ENCODE measurements at regions not wholly inside any gene's neighbourhood (a gene's known extent, or its start where the extent isn't known, plus 50 kb on each side); places are given as distances from the start of the nearest gene placed in this dataset.

DNA sequence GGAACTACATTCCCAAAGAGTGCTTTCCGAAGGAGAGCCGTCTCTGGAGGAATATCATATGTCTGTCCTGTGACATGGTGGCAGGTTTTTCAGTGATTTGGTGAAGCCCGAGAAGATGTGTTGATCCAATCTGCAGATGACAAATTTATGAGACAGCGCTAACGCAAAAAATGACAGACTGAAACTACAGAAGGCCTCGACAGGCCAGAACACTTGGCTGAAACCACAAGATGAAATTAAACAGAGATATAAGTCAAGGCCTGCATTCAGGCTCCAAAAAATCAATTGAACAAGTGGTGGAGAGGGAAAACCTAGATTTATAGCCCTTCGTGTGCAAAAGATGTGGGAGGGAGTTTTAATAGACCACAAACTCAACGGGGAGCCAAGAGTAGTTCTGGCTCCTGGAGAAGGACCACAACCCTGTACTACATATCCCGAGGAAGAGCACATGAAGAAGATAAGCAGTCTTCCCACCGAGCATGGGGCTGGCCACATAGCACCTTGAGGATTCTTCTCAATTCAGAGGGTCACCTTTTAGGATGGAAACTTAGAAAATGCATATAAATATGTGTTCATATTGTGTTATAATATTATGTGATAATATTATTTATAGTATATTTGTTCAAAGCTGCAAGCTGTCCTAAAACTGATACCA is 231.3 kb upstream of the PDE10A start:
- no peaks in the 10 kb centered on the region for H3K79me2 ChIP-seq (ENCODE audit: insufficient read depth, low read length)
- no peak overlapping the region for H3K9ac ChIP-seq (ENCODE audit: insufficient read depth, low read depth, low read length)
- DNase-seq (ENCODE audit: low spot score) = no peak
- no peak for ATAC-seq
- no TSS peak for BruUV-seq (replicated peaks)
- H4K20me1 ChIP-seq (ENCODE audit: insufficient read depth, low read length) = no peaks in the 10 kb centered on the region
- H3K4me2 ChIP-seq (ENCODE audit: low read depth, low read length) = no peak overlapping the region
- POLR2A ChIA-PET = no interaction called here
- FAIRE-seq = no peak
- CTCF ChIA-PET (ENCODE audit: low intra/inter-chr PET ratio, low total read pairs) = no interaction called here
- H3K27ac ChIP-seq (ENCODE audit: extremely low read length, insufficient read depth, low read length) = no peak overlapping the region
- H3K4me3 ChIP-seq (replicated peaks in 1 of 3; ENCODE audit: insufficient read depth in 1 of 3, low read depth in 2 of 3, low read length in 3 of 3) = no peak overlapping the region
- no peaks in the 10 kb centered on the region for H3K9me3 ChIP-seq (ENCODE audit: low read length)
- no peaks in the 10 kb centered on the region for H3K36me3 ChIP-seq (replicated peaks in 1 of 2; ENCODE audit: control insufficient read depth in 1 of 2, insufficient read depth in 2 of 2, low read length in 2 of 2)
- H2AFZ ChIP-seq (ENCODE audit: low read length) = no peak overlapping the region
- H3K4me1 ChIP-seq (ENCODE audit: insufficient read depth, low read length) = no peaks in the 10 kb centered on the region
- peaks cover 0 to 61% of the 10 kb centered on the region in 2 experiments; a peak in 2 of 5 replicates for H3K27me3 ChIP-seq (ENCODE audit: control insufficient read depth in 1 of 2, insufficient read depth in 2 of 2, low read length in 2 of 2)
- no peak for TF ChIP-seq ZSCAN31 (CRISPR knock-in tag; IDR thresholded peaks at IDR 0.05; ENCODE audit: low read depth)
- TF ChIP-seq, protein P1, sequence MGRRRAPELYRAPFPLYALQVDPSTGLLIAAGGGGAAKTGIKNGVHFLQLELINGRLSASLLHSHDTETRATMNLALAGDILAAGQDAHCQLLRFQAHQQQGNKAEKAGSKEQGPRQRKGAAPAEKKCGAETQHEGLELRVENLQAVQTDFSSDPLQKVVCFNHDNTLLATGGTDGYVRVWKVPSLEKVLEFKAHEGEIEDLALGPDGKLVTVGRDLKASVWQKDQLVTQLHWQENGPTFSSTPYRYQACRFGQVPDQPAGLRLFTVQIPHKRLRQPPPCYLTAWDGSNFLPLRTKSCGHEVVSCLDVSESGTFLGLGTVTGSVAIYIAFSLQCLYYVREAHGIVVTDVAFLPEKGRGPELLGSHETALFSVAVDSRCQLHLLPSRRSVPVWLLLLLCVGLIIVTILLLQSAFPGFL (CRISPR knock-in tag; IDR thresholded peaks at IDR 0.05) = no peak
- TF ChIP-seq, protein P2, sequence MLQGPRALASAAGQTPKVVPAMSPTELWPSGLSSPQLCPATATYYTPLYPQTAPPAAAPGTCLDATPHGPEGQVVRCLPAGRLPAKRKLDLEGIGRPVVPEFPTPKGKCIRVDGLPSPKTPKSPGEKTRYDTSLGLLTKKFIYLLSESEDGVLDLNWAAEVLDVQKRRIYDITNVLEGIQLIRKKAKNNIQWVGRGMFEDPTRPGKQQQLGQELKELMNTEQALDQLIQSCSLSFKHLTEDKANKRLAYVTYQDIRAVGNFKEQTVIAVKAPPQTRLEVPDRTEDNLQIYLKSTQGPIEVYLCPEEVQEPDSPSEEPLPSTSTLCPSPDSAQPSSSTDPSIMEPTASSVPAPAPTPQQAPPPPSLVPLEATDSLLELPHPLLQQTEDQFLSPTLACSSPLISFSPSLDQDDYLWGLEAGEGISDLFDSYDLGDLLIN (CRISPR knock-in tag; IDR thresholded peaks at IDR 0.05; ENCODE audit: borderline replicate concordance) = no peak
- TF ChIP-seq CHD2 (IDR thresholded peaks at IDR 0.05; ENCODE audit: low read depth, low read length) = no peak
- no peak for TF ChIP-seq RFXAP (CRISPR knock-in tag; IDR thresholded peaks at IDR 0.05; ENCODE audit: borderline replicate concordance)
- no peak for TF ChIP-seq ARNT2 (CRISPR knock-in tag; IDR thresholded peaks at IDR 0.05; ENCODE audit: low read depth)
- no peak for TF ChIP-seq HNRNPUL1 (IDR thresholded peaks at IDR 0.05; ENCODE audit: low read depth, low read length)
- TF ChIP-seq ZNF468 (CRISPR knock-in tag; IDR thresholded peaks at IDR 0.05) = no peak
- TF ChIP-seq KDM5B (CRISPR knock-in tag; IDR thresholded peaks at IDR 0.05; ENCODE audit: borderline replicate concordance) = no peak
- no peak for TF ChIP-seq ZFP36L1 (CRISPR knock-in tag; IDR thresholded peaks at IDR 0.05)
- TF ChIP-seq FOXK1 (CRISPR knock-in tag; IDR thresholded peaks at IDR 0.05; ENCODE audit: borderline replicate concordance, low read depth) = no peak
- no peak for TF ChIP-seq HCFC1 (IDR thresholded peaks at IDR 0.05; ENCODE audit: low read depth, low read length)
- TF ChIP-seq ZEB1 (IDR thresholded peaks at IDR 0.05; ENCODE audit: insufficient replicate concordance, low read depth) = no peak
- intact Hi-C loops (cut with micrococcal nuclease; ENCODE audit: unreplicated experiment) (no loop called here), in situ Hi-C loops (cut with HindIII; ENCODE audit: extremely low pct_ligation_motif_present, low pct_unique_long_range_greater_than_20kb) (no loop called here)
- 9% methylated on average over 10 of the region's 10 CpGs for WGBS (ENCODE audit: low lambda C conversion rate)
